GM12873 (cell line): ENCODE measurements at regions not wholly inside any gene's neighbourhood (a gene's known extent, or its start where the extent isn't known, plus 50 kb on each side); places are given as distances from the start of the nearest gene placed in this dataset.

Experiments used
- CTCF ChIP-seq: IDR thresholded peaks from 2 replicates; pipeline ENCODE4 v1.5.1; 2012; ENCODE audit warnings: low read depth, mild to moderate bottlenecking, moderate library complexity, low read length, control low read depth; ENCODE audit not compliant: insufficient read depth; ENCODE audit errors: missing control alignments

GRCh38 chrX:96502507-96502906 is 182.1 kb upstream of the DIAPH2 start:
- no peak for TF ChIP-seq CTCF

- no peak for TF ChIP-seq CTCF
Measured at GRCh38 chrX:96538104-96538725, 146.4 kb upstream of the DIAPH2 start.

GRCh38 chrX:96540111-96540631 is 144.5 kb upstream of the DIAPH2 start:
- TF ChIP-seq CTCF = no peak

DNA sequence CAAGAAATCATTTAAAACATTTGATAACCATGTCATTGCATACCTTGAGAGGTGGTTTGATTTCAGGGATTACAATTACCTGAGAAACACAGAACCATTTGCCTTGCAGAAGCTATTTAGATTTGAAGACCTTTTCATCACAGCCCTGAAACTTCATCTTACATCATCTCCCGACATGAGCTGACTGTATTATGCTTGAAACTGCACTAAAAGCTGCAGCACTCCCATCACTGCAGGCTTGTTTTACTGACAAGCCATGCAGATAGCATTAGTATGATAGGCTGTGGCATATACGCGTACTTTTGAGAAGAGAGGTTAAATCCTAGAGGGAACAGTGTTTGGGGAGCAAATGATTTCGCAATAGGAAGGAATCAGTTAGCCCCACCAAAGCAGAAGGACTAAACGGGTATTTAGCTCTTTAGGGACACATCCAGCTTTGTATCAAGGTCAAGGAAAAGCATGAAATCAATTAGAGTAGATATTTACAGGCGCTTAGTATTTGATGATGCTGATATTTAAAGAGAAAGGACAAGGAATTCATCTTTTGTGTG is 133.2 kb upstream of the DIAPH2 start:
- no peak for TF ChIP-seq CTCF

- TF ChIP-seq CTCF = no peak
Measured at GRCh38 chrX:96556886-96557285, 127.8 kb upstream of the DIAPH2 start.

- no peak for TF ChIP-seq CTCF
Measured at GRCh38 chrX:96563646-96564045, 121.0 kb upstream of the DIAPH2 start.

GRCh38 chrX:96564595-96564994 is 120.0 kb upstream of the DIAPH2 start:
- no peak for TF ChIP-seq CTCF
